ENCODE measurements at regions not wholly inside any gene's neighbourhood (a gene's known extent, or its start where the extent isn't known, plus 50 kb on each side); places are given as distances from the start of the nearest gene placed in this dataset.
"Not testable (repeated sequence)": the region's sequence is repeated elsewhere in the genome, so short reads cannot be mapped to it uniquely, and the experiment has no call there.

DNA sequence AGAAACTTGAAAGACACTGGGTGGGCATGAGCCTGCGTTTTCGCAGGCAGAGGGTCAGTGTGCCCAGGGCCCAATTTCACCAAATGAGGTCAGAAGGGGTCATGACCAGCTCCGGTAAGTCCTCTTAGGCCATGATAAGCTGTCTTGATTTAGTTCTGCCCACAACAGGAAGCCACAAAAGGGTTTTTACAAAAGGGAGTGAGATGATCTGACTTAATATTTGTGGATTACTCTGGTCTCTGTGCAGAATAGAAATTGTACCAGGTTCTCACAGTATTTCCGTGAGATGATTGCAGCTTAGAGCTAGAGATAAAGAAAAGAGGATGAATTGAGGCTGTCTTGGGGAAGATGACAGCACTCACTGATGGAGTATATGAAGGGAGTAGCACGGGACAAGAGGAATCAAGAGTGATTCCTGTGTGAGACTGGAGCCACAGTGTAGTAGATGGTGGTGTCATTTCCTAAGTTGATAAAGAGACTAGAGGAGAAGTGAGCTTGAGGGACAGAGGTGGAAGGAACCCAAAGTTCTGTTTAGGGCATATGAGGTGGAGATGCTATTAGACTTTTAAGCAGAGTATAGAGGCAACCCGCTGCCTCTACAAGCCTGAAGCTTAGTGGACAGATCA is 288.3 kb upstream of the AMIGO2 start:
- ATAC-seq: no peak

DNA sequence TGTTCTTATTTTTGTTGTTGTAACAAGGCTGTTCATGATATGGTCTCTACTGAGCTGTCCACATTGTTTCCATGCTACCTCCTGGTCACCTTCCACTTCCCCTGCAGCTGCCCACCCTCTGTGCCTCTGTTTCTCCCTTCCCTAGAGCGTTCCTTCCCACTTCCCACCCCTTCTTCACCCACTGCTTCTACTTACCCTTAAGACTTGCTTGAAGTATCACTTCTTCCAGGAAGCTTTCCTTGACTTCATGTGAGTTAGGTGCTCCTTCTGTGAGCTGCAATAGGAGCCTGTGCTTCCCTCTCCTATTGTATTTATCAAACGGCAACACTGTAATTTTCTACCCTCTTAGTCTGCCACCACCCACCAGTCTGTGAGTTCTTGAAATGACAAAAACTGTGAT is 286.8 kb upstream of the AMIGO2 start:
- no peak for ATAC-seq

DNA sequence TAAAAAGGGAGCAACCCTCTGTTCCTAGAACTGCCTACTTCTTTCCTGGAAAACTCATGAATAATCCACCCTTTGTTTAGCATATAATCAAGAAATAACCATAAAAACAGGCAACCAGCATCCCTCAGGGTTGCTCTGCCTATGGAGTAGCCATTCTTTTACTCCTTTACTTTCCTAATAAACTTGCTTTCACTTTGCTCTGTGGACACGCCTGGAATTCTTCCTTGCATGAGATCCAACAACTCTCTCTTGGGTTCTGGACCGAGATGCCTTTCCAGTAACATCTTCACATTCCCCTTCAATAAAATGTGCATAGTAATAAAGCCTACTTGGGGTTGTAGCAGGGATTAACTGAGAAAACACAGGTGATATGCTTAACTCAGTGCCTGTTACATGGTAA is 286.4 kb upstream of the AMIGO2 start:
- ATAC-seq: no peak

DNA sequence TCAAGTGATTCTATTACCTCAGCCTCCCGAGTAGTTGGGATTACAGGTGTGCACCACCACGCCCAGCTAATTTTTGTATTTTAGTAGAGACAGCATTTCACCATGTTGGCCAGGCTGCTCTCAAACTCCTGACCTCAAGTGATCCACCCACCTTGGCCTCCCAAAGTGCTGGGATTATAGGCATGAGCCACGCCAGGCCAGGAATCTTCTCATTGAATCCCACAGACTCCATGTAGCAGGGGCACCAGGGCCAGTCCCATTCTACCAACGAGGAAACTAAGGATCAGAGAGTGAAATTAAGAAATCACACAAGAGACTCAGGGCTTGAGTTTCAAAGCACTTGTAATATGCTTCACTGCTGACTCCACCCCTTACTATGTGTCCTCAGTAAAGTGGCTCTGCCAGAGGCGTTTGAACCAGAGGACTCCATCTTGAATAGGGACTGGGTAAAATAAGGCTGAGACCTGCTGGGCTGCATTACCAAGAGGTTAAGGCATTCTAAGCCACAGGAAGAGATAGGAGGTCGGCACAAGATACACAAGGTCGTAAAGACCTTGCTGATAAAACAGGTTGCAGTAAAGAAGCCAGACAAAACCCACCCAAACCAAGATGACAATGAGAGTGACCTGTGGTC is 285.8 kb upstream of the AMIGO2 start:
- not testable (repeated sequence) for ATAC-seq

DNA sequence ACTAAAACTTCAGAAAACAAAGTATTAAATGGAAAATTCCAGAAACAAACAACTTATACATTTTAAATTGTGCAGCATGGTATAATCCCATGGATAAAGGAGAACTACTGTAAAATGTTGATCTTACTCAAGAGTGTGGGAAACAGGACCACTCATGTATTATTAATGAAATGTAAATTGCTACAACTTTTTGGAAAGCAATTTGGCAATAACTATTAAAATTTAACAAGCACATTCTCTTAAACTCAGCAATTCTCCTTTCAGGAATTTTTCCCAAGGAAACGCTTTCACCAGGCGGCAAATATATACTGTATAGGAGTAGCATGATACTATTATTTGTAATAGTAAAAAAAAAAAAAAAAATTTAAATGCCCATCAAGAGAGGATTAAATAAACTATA is 284.5 kb upstream of the AMIGO2 start:
- no peak for ATAC-seq

DNA sequence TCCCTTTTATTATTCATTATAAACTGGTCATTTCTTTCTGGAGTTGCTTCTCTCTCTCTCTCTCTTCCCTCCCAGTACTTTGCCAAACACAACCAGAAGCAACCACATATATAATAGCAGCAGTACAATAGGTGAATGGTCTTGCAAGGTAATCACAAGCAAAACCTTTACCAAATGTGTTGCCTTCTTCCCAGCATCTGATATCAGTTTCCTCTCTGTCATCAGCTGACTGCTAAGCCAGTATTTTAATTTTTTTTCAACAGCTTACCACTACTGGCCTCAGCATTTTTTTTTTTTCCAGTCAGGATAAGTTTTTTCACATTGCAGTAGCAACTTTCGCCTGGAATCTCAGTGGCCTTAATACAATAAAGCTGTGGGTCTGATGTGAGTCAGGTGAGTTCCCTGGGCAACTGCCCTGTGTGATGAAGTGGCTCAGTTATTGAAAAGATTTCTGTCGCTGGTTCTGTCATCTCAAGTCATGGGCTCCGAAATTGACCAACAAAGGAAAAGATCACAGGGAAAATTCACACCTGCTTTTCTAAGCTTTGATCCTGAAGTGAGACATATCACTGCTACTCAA is 282.5 kb upstream of the AMIGO2 start:
- no peak for ATAC-seq

DNA sequence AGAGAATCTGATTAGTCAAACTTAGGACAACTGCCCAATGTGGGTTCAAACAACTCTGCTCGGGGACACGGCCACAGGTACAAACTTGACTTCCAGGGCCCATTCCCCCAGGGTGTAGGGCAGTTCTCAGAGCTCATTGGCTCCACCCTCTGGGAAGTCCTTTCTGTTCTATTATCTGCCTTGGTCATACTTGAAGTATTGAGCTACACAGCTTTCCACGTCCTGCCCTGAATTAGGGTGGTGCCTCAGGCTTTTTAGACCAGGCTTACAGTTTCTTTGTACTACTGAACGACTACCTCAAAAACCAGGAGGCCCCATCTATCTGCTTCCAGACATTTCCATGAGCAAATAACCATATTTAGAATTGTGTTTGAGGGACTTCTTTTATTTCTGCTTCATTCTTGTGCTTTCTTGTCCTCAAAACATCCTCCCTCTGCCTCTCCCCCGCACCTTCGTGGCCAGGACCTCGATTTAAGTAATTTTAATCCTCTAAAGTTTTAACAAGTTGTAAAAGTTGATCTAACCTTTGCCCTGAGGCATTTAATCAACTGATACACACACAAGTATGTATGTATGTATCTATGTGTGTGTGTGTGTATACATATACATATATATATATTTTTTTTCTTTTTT is 281.7 kb upstream of the AMIGO2 start:
- ATAC-seq: peak; percentile 87

DNA sequence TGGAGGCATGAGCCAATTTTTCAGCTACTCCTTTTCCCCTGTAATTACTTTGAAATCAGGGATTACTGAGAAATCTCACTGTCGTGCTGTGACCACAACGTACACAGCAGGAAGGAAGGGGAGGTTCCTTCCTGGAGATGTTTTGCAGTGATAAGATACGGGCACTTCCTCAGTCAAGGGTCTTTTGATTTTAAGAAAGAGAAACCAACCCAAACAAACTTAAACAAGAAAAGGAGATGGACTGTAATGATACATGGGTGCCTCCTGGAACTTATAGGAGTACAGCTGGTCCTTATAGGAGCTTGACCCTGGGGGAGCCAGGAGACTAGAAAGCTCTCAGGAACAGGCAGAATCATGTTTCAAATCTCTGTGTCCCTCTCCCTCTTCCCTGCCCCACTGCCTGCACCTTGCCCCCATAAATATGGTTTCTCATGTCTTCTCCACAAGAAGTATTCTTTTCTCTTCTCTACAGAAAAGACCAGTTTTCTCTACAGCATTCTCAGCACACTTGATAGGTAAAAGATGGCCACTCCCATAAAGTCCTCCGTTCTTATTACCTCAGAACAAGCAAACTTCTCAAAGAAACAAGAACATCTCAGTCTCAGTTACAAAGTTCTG is 281.1 kb upstream of the AMIGO2 start:
- peak; percentile 45 for ATAC-seq

DNA sequence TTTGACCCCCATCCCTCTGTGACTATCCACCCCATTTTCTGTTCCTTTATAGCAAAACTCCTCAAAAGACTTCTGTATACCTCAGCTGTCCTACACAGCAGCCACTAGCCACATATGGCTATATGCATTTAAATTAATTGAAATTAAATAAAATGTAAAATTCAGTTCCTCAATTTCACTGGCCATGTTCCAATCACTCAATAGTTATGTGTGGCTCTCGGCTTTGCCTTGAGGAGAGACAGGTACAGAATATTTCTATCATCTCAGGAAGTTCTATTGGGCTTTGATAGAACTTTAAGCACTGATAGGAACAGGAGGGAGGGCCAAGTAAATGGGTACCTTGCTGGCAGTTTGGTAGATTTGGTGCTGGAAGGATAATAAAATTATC is 280.3 kb upstream of the AMIGO2 start:
- ATAC-seq: no peak

DNA sequence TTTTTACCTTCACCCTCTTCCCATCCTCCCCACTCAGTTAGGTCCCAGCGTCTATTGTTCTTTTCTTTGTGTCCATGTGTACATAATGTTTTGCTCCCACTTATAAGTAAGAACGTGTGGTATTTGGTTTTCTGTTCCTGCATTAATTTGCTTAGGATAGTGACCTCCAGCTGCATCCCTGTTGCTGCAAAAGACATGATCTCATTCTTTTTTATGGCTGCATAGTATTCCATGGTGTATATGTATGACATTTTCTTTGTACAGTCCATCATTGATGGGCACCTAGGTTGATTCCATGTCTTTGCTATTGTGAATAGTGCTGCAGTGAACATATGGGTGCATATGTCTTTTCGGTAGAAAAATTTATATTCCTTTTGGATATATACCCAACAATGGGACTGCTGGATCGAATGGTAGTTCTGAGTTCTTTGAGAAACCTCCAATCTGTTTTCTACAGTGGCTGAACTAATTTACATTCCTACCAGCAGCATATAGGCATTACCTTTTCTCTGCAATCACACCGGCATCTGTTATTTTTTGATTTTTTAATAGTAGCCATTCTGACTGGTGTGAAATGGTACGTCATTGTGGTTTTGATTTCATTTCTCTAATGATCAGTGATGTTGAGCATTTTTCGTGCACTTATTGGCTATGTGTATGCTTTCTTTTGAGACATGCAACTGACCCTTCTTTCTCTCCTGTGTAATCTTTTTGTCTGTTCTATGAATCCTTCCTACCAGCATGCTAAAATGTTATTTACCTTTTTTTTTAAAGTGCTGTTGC is 279.7 kb upstream of the AMIGO2 start:
- ATAC-seq: no peak

DNA sequence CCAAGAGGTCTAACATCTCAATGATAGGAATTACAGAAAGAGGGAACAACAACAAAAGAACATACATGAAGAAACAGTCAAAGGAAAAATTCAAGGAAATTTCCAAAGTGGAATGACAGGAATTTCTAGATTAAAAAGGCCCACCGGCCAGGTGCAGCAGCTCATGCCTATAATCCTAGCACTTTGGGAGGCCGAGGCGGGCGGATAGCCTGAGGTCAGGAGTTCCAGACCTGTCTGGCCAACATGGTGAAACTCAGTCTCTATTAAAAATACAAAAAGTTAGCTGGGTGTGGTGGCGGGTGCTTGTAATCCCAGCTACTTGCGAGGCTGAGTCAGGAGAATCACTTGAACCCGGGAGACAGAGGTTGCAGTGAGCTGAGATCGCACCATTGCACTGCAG is 277.2 kb upstream of the AMIGO2 start:
- ATAC-seq: not testable (repeated sequence)

DNA sequence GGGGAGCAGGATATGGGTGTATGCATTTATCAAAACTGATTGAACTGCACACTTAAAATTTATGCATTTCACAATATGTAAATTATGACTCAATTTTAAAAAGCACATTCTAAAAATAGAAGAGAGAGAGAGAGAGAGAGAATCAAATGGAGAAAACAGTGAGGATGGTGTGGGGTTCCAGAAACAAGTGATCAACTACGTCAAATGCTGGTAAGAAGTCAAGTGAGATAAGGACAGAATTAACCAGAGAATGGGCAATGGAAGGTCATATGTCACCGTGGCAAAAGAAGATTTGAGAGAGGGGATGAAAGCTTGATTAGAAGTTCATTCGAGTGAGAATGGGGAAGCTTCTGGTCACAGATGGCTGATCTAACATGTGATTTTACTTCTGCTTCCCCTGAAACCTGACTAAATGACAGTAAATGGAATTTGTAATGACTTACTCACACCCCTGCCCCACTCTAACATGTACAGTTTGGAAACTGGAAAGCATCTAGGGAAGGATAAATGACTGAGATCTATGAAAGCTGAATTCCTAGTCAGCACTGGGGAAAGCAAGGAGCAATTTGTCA is 276.5 kb upstream of the AMIGO2 start:
- ATAC-seq: peak; percentile 47

DNA sequence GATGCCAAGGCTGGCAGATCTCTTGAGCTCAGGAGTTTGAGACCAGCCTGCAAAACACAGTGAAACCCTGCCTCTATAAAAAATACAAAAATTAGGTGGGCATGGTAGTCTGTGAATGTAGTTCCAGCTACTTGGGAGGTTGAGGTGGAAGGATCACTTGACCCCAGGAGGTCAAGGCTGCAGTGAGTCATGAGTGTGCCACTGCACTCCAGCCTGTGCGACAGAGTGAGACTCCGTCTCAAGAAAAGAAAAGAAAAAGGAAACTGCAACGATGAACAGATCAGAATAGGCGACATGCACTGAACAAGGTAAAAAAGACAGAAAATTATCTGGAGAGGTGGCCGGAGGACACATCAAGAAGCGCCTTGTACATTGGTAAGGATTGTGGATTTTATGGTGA is 273.7 kb upstream of the AMIGO2 start:
- ATAC-seq: no peak

DNA sequence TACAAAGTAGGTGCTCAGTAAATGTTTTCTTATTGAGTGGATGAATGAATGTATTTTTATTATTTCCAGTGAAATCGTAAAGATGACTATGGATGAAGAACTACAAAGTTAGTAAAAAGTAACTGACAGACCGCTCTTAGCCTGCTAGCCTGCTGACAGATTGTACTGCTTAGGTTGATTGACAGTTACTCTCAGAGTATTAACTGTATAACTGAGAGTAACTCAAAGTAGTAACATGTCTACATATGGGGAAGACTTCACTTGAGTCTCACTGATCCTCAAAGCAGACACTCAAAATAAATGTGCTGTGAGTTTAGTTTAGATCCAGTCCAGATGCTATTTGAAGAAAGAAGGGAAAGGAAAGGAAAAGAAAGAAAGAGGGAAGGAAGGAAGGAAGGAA is 272.3 kb upstream of the AMIGO2 start:
- no peak for ATAC-seq

DNA sequence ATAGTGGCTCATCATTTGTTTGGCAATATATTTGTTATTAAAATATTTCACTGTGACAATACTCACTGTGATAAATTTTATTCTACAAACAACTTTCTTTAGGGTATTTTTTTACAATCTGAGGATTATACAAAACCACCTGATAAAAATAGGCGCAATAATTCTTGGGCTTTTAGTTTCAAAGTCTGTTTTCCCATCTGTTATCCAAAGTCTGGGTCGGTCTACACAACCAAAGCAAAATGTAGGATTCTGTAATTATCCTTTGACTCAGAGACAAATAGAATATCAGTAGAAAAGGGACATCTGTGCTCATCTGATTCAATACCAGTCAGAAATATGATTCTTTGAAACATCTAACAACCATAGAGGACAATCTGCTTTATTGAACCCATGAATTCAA is 271.8 kb upstream of the AMIGO2 start:
- ATAC-seq: no peak

DNA sequence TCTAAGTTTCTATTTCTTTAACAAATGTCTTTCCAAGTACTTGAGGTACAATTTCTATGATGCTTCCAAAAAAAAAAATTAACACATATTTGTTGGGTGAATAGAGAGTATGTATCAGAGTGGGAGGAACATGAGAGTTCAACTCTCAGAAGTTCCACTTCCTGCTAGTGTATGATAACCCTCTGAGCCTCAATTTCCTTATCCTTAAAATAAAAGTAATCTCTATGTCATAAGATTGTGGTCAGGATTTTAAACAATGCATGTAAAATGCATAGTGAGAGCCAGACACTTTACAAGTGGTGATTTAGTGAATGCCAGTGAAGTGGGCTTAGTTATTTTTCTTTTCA is 270.3 kb upstream of the AMIGO2 start:
- no peak for ATAC-seq

DNA sequence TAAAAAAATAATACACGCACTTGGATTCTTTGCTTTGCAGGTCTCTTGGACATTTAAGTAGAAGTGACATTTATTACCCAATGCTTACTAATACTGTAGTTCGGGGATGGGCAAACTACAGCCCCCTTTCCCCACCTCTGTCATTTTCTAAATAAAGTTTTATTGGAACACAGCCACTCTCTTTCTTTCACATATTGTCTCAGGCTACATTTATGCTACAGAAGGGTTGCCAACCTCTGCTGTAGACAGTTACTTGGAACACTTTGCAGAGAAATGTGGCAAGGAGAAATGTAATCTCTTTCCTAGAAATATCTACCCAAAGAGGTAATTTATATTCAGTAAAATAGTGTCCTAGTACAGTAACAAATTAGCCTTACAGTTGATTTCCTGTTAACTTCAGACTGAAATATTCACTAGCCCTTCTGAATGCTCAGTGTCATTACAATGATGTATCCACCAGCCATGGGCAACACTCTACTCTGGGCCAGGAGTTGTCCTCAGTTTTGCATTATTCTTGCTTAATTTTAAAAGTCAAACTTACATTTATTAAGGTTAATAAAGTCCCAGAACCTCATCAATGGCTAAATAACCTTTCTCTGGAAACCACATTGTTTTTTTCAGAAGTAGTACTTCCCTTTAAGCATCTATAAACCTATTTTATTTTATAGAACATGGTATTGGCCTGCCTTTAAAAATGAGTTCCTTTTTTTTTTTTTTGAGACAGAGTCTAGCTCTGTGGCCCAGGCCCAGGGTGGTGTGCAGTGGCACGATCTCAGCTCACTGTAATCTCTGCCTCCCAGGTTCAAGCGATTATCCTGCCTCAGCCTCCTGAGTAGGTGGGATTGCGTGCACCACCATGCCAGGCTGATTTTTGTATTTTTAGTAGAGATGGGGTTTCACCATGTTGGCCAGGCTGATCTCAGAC is 269.6 kb upstream of the AMIGO2 start:
- no peak for ATAC-seq

DNA sequence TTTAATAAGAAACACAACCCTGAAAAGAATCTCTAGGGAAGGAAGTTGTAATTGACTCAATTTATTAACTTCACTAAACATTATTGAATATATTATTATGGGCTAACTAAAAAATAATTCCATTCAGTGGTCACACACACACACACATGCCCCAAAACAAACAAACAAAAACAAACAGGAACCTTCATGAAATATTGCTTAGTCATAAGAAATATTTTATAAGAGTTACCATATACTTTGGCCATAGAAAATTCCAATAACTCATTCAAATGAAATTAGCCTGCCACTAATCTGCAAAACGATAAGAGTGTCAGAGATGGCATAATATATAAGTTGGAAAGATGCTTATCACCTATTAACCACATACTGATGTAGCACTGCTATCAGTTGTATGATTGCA is 268.4 kb upstream of the AMIGO2 start:
- no peak for ATAC-seq

DNA sequence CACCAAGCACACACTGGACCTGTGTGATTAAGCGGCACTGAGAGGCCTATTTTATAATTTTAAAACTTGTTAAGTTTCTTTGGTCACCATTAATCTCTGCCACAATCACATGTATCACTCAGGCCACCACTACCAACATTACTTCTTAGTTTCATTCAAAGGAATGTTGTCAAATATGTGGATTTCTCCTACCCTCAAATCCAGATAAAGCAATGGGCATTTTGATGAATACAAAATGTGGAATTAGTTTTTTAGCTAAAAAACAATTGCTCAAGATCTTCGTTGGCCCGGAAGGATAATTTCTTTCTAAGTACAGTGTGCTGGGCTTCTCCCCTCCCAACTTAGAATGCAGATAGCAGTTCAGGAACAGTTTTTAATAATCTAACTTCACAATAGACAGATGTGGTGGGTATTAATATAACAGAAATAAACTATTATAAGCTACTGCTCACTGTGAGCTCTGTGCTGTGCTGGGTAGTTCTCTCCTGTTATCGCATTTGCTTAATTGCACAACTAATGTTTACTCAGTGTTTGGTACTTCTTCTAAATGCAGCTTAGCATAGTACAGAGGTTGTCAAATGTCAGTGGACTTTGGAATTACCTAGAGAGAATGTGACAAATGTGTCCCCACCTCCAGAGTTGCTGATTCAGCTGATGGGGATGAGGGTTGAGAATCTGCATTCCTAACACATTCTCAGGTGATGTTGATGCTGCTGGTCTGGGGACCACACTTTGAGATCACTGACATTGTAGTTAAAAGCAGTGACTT is 266.7 kb upstream of the AMIGO2 start:
- ATAC-seq: no peak
